ENCODE measurements at regions not wholly inside any gene's neighbourhood (a gene's known extent, or its start where the extent isn't known, plus 50 kb on each side); places are given as distances from the start of the nearest gene placed in this dataset.

DNA sequence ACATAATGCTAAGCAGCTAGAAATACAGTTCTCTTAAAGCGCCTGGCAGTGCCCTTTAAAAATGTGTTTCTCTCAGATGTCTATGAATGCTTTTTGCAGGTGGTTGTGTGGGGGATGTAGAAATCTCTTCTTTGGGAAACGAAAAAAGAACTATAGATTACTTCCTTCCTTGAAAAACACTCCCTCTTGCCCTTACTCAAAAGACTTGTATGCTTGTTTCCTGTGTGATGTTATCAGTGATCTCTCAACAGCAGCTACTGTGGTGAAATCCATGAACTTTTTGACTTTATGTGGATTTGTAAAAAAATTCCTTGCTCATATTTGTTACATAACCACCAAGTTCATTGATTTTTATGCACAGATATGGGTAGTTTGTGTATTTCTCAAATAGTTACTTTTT, 916.5 kb downstream of the QKI start:
- TF ChIP-seq, protein P1, sequence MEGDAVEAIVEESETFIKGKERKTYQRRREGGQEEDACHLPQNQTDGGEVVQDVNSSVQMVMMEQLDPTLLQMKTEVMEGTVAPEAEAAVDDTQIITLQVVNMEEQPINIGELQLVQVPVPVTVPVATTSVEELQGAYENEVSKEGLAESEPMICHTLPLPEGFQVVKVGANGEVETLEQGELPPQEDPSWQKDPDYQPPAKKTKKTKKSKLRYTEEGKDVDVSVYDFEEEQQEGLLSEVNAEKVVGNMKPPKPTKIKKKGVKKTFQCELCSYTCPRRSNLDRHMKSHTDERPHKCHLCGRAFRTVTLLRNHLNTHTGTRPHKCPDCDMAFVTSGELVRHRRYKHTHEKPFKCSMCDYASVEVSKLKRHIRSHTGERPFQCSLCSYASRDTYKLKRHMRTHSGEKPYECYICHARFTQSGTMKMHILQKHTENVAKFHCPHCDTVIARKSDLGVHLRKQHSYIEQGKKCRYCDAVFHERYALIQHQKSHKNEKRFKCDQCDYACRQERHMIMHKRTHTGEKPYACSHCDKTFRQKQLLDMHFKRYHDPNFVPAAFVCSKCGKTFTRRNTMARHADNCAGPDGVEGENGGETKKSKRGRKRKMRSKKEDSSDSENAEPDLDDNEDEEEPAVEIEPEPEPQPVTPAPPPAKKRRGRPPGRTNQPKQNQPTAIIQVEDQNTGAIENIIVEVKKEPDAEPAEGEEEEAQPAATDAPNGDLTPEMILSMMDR (IDR thresholded peaks at IDR 0.05): no peak
- H3K4me3 ChIP-seq: no peak overlapping the region
- no peak for DNase-seq (ENCODE audit: low spot score)
- no peak overlapping the region for H3K27ac ChIP-seq

DNA sequence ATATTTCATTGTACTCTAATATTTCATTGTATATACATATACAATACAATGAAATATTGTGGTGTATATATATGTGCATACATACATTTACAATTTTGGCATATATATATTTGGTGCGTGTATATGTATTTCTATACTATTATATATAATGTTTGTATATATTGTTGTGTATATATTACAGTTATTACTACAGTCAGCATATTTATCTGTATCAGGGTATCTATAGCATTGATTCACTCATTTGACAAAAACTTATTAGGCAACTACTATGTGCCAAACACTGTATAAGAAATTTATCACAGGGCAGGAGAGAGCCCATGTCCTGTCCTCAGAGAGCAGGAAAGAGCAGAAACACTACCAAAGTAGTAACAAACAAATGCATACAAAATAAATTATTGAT, 910.6 kb downstream of the QKI start:
- no peak overlapping the region for H3K4me3 ChIP-seq
- TF ChIP-seq, protein P1 (IDR thresholded peaks at IDR 0.05): no peak

DNA sequence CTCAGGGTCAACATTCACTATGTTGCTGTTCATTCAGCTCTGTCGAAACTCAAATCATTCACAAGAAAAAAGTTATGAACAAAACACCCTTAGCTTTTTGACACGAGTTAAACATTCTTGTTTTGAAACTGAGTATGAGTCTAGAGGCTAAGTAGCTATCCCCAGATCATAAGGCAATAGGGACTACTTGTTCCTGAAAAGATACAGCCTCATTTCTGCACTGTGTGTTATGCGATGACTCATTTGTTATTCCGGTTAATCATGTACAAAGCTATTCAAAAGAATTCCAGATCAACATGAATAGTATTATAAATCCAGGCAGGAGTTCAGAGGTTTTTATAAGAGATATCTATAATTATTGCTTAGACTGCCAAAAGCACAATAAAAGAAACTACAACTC, 908.0 kb downstream of the QKI start:
- no peak for DNase-seq (ENCODE audit: low spot score)
- Histone ChIP-seq H3K4me3 (no peak overlapping the region), H3K27ac (peak overlapping the region in 1 of 2 donors; percentile 65)
- TF ChIP-seq, protein P1 (IDR thresholded peaks at IDR 0.05): no peak

More for the DNA sequence above, 910.6 kb downstream of the QKI start:
- H3K27ac ChIP-seq: no peak overlapping the region
- no peak for DNase-seq (ENCODE audit: low spot score)

DNA sequence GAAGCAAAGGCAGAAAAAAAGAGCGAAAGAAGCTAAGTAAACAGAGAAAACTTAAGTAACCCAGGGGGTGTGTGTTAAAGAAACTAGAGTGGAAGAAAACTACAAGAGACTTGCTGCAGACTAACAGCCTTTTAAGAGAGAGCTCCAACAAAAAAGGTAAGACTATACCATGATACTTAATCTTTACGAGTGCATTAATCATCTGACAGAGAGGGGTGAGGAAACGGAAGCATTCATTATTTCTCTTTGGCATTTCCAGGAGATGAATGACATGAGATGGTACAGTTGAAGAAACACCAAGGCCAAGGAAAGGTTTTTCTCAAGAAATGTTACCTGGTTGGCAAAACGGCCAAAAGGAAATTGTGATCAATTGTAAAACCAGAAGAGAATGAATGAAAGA, 906.8 kb downstream of the QKI start:
- TF ChIP-seq, protein P1 (IDR thresholded peaks at IDR 0.05): no peak
- H3K27ac ChIP-seq: no peak overlapping the region
- no peak for DNase-seq (ENCODE audit: low spot score)
- no peak overlapping the region for H3K4me3 ChIP-seq

DNA sequence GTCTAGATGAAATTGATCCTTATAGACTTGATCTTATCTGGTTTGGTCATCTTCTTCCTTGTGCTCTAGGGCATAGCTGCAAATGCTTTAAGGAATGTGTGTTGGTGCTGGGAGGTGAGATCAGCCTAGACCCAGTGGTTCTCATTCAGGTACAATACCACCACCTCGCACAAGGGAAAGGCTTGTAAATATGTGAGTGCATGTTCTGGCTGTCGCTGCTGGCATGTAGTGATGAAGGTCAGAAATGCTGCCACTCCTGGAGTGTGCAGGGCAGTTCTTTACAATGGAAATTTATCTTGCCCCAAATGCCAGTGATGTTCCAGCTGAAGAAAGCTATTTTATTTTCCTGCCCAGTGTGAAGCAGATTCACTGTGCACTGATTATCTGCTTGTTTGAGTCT, 900.9 kb downstream of the QKI start:
- H3K27ac ChIP-seq: no peak overlapping the region
- no peak for DNase-seq (ENCODE audit: low spot score)
- TF ChIP-seq, protein P1 (IDR thresholded peaks at IDR 0.05): no peak
- H3K4me3 ChIP-seq: no peak overlapping the region

DNA sequence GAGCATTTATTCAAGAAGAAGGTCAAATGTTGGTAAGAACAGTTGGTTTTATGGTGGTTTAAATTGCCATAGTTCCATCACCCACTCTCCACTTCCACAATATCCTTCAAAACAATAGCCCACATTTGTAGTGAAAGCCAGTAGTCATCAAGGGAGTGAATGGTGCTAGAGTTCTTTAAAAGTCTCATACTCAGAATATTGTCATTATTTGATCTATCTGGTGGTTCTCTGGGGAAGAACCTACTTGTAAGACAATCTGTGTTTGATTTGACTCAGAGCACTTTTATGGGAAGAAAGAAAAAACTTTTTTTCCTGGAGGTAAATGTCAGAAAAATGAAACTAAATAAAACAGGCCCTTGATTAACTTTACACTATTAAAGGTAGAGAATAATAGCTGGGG, 893.8 kb downstream of the QKI start:
- no peak for DNase-seq (ENCODE audit: low spot score)
- TF ChIP-seq, protein P1 (IDR thresholded peaks at IDR 0.05): no peak
- Histone ChIP-seq H3K4me3 (no peak overlapping the region), H3K27ac (no peak overlapping the region)

DNA sequence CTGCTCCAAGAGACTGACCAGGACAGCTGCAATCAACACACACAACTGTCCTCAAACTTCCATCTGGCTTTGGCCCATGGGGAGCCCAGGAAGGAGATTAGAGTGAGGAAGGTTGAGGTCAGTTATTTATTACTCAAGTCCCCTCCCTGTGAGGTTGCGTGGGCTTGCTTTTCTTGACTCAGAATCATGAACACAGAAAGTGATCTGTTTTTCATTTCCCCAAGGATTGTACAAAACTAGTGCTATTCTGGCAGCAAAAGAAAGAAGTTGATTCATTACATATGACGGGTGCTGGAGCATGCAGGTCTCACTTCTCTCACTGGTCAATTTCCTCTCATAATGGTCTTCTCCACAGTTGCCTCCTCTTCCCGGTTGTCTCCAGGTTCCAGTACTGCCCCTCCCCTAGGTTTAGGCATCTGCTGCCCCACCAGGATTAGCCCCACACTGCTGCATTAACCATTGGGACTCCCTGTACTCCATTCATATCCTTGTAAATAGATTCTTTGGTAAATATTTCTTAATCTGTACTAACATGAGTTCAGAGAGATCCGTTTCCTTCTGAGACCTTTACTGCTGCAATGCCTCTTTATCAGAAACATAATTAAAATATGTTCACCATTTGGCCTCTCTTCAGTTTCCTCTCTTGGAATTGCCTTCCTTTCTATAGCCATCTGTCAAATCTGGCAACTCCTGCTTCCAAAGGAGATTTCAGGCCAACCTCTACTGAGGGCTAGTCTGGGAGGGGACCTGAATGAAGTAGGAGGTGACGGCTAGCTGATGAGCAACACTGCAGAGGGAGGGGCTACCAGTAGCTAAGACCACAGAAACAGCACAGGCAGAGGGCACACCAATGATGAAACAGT, 888.8 kb downstream of the QKI start:
- no peak for DNase-seq (ENCODE audit: low spot score)
- TF ChIP-seq, protein P1 (IDR thresholded peaks at IDR 0.05): no peak
- Histone ChIP-seq H3K4me3 (no peak overlapping the region), H3K27ac (peak overlapping the region in 1 of 2 donors; percentile 67)
